Cardiac muscle cell (in vitro differentiated cells and primary cell): ENCODE measurements at regions not wholly inside any gene's neighbourhood (a gene's known extent, or its start where the extent isn't known, plus 50 kb on each side); places are given as distances from the start of the nearest gene placed in this dataset.

Experiments used
- DNase-seq, 2 donors: peaks; one replicate each; pipeline versions ENCODE4 v3.0.0 to v3.0.0-alpha.2; 2010 to 2017; ENCODE audit warnings: low read depth in 1 of 2, low spot score in 1 of 2
- H3K27ac ChIP-seq: fragments of 200-600 bp; sonication (generic); 2 replicates; pipeline ENCODE4 v1.5.1; 2016
- H3K27me3 ChIP-seq: fragments of 200-600 bp; sonication (generic); 2 replicates; pipeline ENCODE4 v1.6.0; 2016; ENCODE audit warnings: control low read depth
- H3K36me3 ChIP-seq: fragments of 200-600 bp; sonication (generic); 2 replicates; pipeline ENCODE4 v1.5.1; 2016; ENCODE audit warnings: control low read depth
- H3K4me1 ChIP-seq: fragments of 200-600 bp; sonication (generic); 2 replicates; pipeline ENCODE4 v1.8.1; 2017; ENCODE audit warnings: low read depth, mild to moderate bottlenecking, mixed run types
- H3K4me3 ChIP-seq: fragments of 200-600 bp; sonication (generic); 2 replicates; pipeline ENCODE4 v1.5.1; 2016; ENCODE audit warnings: mild to moderate bottlenecking
- H3K9me3 ChIP-seq: fragments of 200-600 bp; sonication (generic); 2 replicates; pipeline ENCODE4 v1.5.1; 2017; ENCODE audit warnings: low read depth, mild to moderate bottlenecking, control low read depth
- CTCF ChIP-seq: IDR thresholded peaks from 2 replicates; pipeline ENCODE4 v1.5.1; 2012; ENCODE audit warnings: low read depth, mild to moderate bottlenecking, low read length

DNA sequence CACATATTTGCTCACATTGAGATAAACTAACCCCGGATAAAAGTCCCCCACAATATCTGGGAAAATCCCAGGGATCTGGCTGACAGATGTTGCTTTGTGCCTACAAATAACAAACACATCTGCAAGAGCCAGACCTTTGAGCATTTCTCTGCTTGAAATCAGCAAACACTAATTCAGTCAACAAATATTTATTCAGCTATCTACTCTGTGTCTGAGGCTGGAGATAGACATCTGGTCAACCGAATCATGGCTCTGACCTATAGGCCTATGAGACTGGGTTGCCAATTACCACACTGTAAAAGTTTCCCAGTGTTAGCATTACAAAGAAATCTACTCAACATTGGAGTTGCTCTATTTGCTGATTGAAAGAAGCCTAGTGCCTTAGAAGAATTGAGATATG, 201.1 kb upstream of the CADPS start:
- H3K27ac ChIP-seq: no peak overlapping the region
- H3K4me3 ChIP-seq: no peak overlapping the region
- DNase-seq: no peak
- no peaks in the 10 kb centered on the region for H3K36me3 ChIP-seq
- TF ChIP-seq CTCF: no peak
- H3K9me3 ChIP-seq: no peaks in the 10 kb centered on the region
- no peaks in the 10 kb centered on the region for H3K4me1 ChIP-seq
- no peaks in the 10 kb centered on the region for H3K27me3 ChIP-seq

DNA sequence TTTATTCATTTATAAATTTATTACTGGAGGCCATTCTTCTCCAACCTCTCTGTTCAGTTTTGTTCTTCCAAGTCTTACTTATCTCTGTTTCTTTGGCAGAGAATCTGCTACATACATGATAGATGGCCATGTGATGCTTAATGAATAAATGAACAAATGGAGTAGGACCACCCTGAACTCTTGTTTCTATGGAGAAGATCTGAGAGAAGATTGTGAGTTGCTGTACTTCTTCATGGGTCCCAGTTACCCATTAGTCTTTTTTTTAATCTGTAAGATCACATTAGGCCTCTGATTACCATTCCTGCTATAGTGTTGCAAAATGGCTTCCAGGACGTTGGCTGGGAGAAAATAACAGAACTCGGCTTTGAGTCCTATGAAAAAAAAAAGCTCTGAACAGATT, 191.9 kb upstream of the SYNPR start:
- no peak for TF ChIP-seq CTCF
- Histone ChIP-seq H3K36me3 (no peaks in the 10 kb centered on the region), H3K9me3 (no peaks in the 10 kb centered on the region), H3K4me1 (peaks cover 5% of the 10 kb centered on the region), H3K4me3 (no peak overlapping the region), H3K27me3 (no peaks in the 10 kb centered on the region), H3K27ac (no peak overlapping the region)
- no peak for DNase-seq

- H3K27ac ChIP-seq: no peak overlapping the region
- no peak for DNase-seq
- H3K9me3 ChIP-seq: no peaks in the 10 kb centered on the region
- H3K36me3 ChIP-seq: no peaks in the 10 kb centered on the region
- H3K4me3 ChIP-seq: no peak overlapping the region
- H3K27me3 ChIP-seq: no peaks in the 10 kb centered on the region
- TF ChIP-seq CTCF: no peak
- peaks cover 5% of the 10 kb centered on the region for H3K4me1 ChIP-seq
Measured at GRCh38 chr3:63089007-63089750, 188.9 kb upstream of the SYNPR start.

GRCh38 chr3:63089751-63090132, 188.4 kb upstream of the SYNPR start:
- TF ChIP-seq CTCF: no peak
- Histone ChIP-seq H3K4me1 (peaks cover 5% of the 10 kb centered on the region), H3K27me3 (no peaks in the 10 kb centered on the region), H3K27ac (no peak overlapping the region), H3K4me3 (no peak overlapping the region), H3K9me3 (no peaks in the 10 kb centered on the region), H3K36me3 (no peaks in the 10 kb centered on the region)
- DNase-seq: no peak

- DNase-seq: no peak
- Histone ChIP-seq H3K4me3 (no peak overlapping the region), H3K27ac (no peak overlapping the region), H3K9me3 (no peaks in the 10 kb centered on the region), H3K27me3 (no peaks in the 10 kb centered on the region), H3K36me3 (no peaks in the 10 kb centered on the region), H3K4me1 (peaks cover 5% of the 10 kb centered on the region)
- TF ChIP-seq CTCF: no peak
Measured at GRCh38 chr3:63090656-63091055, 187.5 kb upstream of the SYNPR start.
